Prostate gland (tissue), 2 donors: ENCODE measurements at regions not wholly inside any gene's neighbourhood (a gene's known extent, or its start where the extent isn't known, plus 50 kb on each side); places are given as distances from the start of the nearest gene placed in this dataset.
"Not testable (repeated sequence)": the region's sequence is repeated elsewhere in the genome, so short reads cannot be mapped to it uniquely, and the experiment has no call there.

Source experiments
- DNase-seq: peaks from one replicate; pipeline ENCODE4 v3.0.0-alpha.2; 2019; ENCODE audit warnings: low spot score
- H3K27ac ChIP-seq, 2 donors: fragments of 200-600 bp; sonication (generic); 2 replicates each; pipeline ENCODE4 v1.5.1; 2017 to 2019
- H3K27me3 ChIP-seq: fragments of 200-600 bp; sonication (generic); replicated peaks from 2 replicates; pipeline ENCODE4 v1.5.1; 2019; ENCODE audit not compliant: insufficient read depth
- H3K36me3 ChIP-seq, 2 donors: fragments of 200-600 bp; sonication (generic); 1 replicate in 1 of 2; 2 replicates in 1 of 2; pipeline versions ENCODE4 v1.5.1 to v1.8.1; 2017 to 2019
- H3K4me1 ChIP-seq: fragments of 200-600 bp; sonication (generic); replicated peaks from 2 replicates; pipeline ENCODE4 v1.5.1; 2019
- H3K4me3 ChIP-seq, 2 donors: fragments of 200-600 bp; sonication (generic); 2 replicates each; pipeline ENCODE4 v1.5.1; 2017 to 2019
- H3K9me3 ChIP-seq: fragments of 200-600 bp; sonication (generic); 2 replicates; pipeline ENCODE4 v1.5.1; 2017
- POLR2A ChIP-seq: fragments of 450-650 bp; IDR thresholded peaks from one replicate; pipeline ENCODE4 v1.6.1; 2016; ENCODE audit warnings: antibody characterized with exemption, mild to moderate bottlenecking
- POLR2AphosphoS5 ChIP-seq: sonication (generic); formaldehyde crosslinking; IDR thresholded peaks from one replicate; pipeline ENCODE4 v1.6.1; 2017; ENCODE audit warnings: antibody characterized with exemption
- WGBS: methylation state at CpG from one replicate; pipeline ENCODE4 v1.1.5; 2018; 5-methylcytosine and 5-hydroxymethylcytosine counted together
- intact Hi-C: fragments of 100-400 bp; cut with DNase I; formaldehyde crosslinking; loops from one replicate; pipeline ENCODE4 v1.14.2; 2022
- TF ChIP-seq, protein P1 (sequence below), 4 experiments: fragments of 200-600 bp in 2 of 4; fragments of 450-650 bp in 2 of 4; sonication (generic) in 2 of 4; IDR thresholded peaks; 1 replicate in 3 of 4; 2 replicates in 1 of 4; pipeline ENCODE4 v1.5.1; 2016 to 2019; ENCODE audit warnings: antibody characterized with exemption in 4 of 4, mild to moderate bottlenecking in 2 of 4, moderate library complexity in 2 of 4

DNA sequence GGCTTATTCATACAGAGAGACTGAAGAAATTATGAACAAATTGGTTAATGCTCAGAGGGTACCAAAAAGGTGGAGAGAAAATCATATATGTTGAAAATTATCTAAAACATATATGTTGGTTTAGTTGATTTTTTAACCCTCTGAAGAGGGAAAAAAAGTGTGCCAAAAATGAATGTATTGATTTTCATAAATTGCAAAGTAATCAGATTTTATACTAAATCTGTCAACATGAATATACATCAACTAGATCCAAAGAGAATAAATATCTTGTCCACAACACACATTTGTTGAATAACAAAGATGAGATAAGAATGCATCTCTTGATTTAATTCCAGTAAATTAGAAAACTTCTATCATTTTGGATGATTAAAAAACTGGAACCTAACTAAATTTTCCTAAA, 125.3 kb upstream of the TACR3 start:
- intact Hi-C loops: no loop called here
- TF ChIP-seq, protein P1, sequence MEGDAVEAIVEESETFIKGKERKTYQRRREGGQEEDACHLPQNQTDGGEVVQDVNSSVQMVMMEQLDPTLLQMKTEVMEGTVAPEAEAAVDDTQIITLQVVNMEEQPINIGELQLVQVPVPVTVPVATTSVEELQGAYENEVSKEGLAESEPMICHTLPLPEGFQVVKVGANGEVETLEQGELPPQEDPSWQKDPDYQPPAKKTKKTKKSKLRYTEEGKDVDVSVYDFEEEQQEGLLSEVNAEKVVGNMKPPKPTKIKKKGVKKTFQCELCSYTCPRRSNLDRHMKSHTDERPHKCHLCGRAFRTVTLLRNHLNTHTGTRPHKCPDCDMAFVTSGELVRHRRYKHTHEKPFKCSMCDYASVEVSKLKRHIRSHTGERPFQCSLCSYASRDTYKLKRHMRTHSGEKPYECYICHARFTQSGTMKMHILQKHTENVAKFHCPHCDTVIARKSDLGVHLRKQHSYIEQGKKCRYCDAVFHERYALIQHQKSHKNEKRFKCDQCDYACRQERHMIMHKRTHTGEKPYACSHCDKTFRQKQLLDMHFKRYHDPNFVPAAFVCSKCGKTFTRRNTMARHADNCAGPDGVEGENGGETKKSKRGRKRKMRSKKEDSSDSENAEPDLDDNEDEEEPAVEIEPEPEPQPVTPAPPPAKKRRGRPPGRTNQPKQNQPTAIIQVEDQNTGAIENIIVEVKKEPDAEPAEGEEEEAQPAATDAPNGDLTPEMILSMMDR (IDR thresholded peaks at IDR 0.05): no peak
- TF ChIP-seq POLR2AphosphoS5 (no peak), POLR2A (no peak)

DNA sequence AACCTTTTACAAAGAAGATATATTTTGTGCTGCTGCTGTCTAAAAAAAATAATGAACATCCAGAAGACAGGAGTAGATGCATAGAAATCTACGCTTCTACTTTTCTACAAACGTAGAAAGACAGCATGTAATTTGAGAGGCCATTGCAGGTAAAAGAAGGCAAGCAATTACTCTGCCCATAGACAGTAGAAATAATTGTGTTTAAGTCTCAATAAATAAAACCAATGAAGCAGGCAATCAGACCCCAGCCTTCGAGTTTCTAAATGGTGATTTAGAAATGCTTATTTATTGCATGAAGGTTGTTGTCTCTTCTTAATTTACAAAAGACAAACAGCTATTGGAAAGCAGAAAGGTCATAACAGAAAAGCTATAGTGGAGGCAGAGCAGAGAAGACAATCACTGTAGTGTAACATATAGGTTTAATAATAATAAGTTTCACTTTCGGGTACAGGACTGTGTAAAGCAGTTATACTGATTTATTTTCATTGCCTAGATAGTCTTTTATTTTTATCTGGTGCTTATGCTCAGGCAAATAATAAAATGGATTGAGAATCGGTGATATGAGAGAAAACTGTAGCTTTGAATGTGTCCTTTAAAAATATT, 123.0 kb upstream of the TACR3 start:
- no peak for DNase-seq
- no peaks in the 10 kb centered on the region for H3K9me3 ChIP-seq
- H3K27me3 ChIP-seq: no peaks in the 10 kb centered on the region
- no peak overlapping the region for H3K27ac ChIP-seq
- WGBS: 65% methylated on average over 5 of the region's 5 CpGs
- H3K4me1 ChIP-seq: no peaks in the 10 kb centered on the region
- intact Hi-C loops: no loop called here
- no peak overlapping the region for H3K4me3 ChIP-seq
- TF ChIP-seq, protein P1 (IDR thresholded peaks at IDR 0.05): no peak
- no peak for TF ChIP-seq POLR2A
- TF ChIP-seq POLR2AphosphoS5: no peak
- no peaks in the 10 kb centered on the region for H3K36me3 ChIP-seq

More for the DNA sequence above, 125.3 kb upstream of the TACR3 start:
- no peaks in the 10 kb centered on the region for H3K27me3 ChIP-seq
- no peaks in the 10 kb centered on the region for H3K36me3 ChIP-seq
- H3K4me1 ChIP-seq: no peaks in the 10 kb centered on the region
- H3K9me3 ChIP-seq: no peaks in the 10 kb centered on the region
- no peak for DNase-seq
- H3K27ac ChIP-seq: no peak overlapping the region
- no peak overlapping the region for H3K4me3 ChIP-seq

GRCh38 chr4:103842076-103842475, 122.3 kb upstream of the TACR3 start:
- no peaks in the 10 kb centered on the region for H3K36me3 ChIP-seq
- H3K4me1 ChIP-seq: no peaks in the 10 kb centered on the region
- TF ChIP-seq, protein P1 (IDR thresholded peaks at IDR 0.05): no peak
- no peak for TF ChIP-seq POLR2A
- TF ChIP-seq POLR2AphosphoS5: no peak
- no peak overlapping the region for H3K27ac ChIP-seq
- intact Hi-C loops: no loop called here
- H3K27me3 ChIP-seq: no peaks in the 10 kb centered on the region
- DNase-seq: no peak
- H3K9me3 ChIP-seq: no peaks in the 10 kb centered on the region
- H3K4me3 ChIP-seq: no peak overlapping the region
- WGBS: 46% methylated on average over 1 of the region's 1 CpG

GRCh38 chr4:103810308-103810707, 90.5 kb upstream of the TACR3 start:
- H3K27ac ChIP-seq, H3K27me3 ChIP-seq, DNase-seq, H3K9me3 ChIP-seq, intact Hi-C loops, H3K36me3 ChIP-seq, H3K4me3 ChIP-seq, H3K4me1 ChIP-seq: not testable (repeated sequence)
- WGBS: 31% methylated on average over 5 of the region's 5 CpGs

GRCh38 chr4:103802766-103803165, 83.0 kb upstream of the TACR3 start:
- TF ChIP-seq POLR2AphosphoS5 (no peak), POLR2A (no peak)
- TF ChIP-seq, protein P1 (IDR thresholded peaks at IDR 0.05): no peak
- H3K4me1 ChIP-seq: no peaks in the 10 kb centered on the region
- intact Hi-C loops: no loop called here
- H3K27ac ChIP-seq: no peak overlapping the region
- whole genome bisulfite sequencing: 76% methylated on average over 1 of the region's 1 CpG
- DNase-seq: no peak
- H3K27me3 ChIP-seq: no peaks in the 10 kb centered on the region
- no peaks in the 10 kb centered on the region for H3K36me3 ChIP-seq
- no peaks in the 10 kb centered on the region for H3K9me3 ChIP-seq
- H3K4me3 ChIP-seq: no peak overlapping the region
